GM23338 (cell line): ENCODE measurements at regions not wholly inside any gene's neighbourhood (a gene's known extent, or its start where the extent isn't known, plus 50 kb on each side); places are given as distances from the start of the nearest gene placed in this dataset.

ENCODE experiments used
- CREB1 ChIP-seq: fragments of 250-450 bp; sonication (Bioruptor Pico); IDR thresholded peaks from 2 replicates; pipeline ENCODE4 v1.5.0; 2020; ENCODE audit warnings: low read depth, mild to moderate bottlenecking, moderate library complexity
- CTCF ChIP-seq, 2 experiments: fragments of 200-600 bp in 1 of 2; sonication (generic) in 1 of 2; conservative IDR thresholded peaks; 2 replicates each; pipeline versions ENCODE4 v1.5.1 to v1.6.1; 2016 to 2017; ENCODE audit warnings: antibody characterized with exemption in 2 of 2, low read depth in 2 of 2, mild to moderate bottlenecking in 2 of 2, moderate library complexity in 1 of 2
- EZH2 ChIP-seq: fragments of 200-600 bp; sonication (generic); IDR thresholded peaks from one replicate; pipeline ENCODE4 v1.8.0; 2017; ENCODE audit warnings: antibody characterized with exemption, mild to moderate bottlenecking, low read depth; ENCODE audit not compliant: unreplicated experiment
- POLR2AphosphoS5 ChIP-seq: IDR thresholded peaks from 2 replicates; pipeline ENCODE4 v1.6.1; 2016; ENCODE audit warnings: antibody characterized with exemption, low read depth
- ZNF114 ChIP-seq: fragments of 250-450 bp; sonication (Bioruptor Pico); IDR thresholded peaks from 2 replicates; pipeline ENCODE4 v1.5.0; 2020; ENCODE audit warnings: mild to moderate bottlenecking, moderate library complexity
- ZNF331 ChIP-seq: fragments of 250-450 bp; sonication (Bioruptor Pico); IDR thresholded peaks from 2 replicates; pipeline ENCODE4 v1.5.0; 2020; ENCODE audit warnings: low read depth, mild to moderate bottlenecking, moderate library complexity
- TF ChIP-seq, protein P1 (sequence below): IDR thresholded peaks from one replicate; pipeline ENCODE4 v1.6.1; 2018; ENCODE audit warnings: antibody characterized with exemption; ENCODE audit not compliant: unreplicated experiment

DNA sequence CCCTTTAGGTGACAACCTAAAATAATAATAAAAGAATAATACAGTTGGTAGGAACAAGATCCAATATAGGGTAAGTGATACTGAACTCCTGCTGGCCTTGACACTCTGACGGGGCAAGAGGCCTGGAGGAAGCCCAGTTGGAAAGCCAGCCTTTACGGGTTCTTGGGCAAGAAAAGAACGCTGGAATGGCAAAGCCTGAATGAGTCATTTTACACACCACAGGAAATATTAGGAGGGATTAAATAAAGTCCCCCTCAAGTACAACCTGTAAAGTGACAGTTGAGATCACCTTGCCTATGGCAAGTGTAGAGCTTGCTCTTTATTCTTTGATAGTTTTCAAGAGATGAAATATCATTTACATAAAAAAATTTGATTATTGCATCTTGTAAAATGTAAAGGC lies 244.5 kb upstream of the TLL1 start:
- TF ChIP-seq CTCF (conservative IDR thresholded peaks at IDR 0.05; ENCODE audit: low read depth in 2 of 2) (no peak), CREB1 (no peak), POLR2AphosphoS5 (no peak), EZH2 (no peak), ZNF114 (CRISPR knock-in tag) (no peak), ZNF331 (CRISPR knock-in tag) (no peak)
- TF ChIP-seq, protein P1, sequence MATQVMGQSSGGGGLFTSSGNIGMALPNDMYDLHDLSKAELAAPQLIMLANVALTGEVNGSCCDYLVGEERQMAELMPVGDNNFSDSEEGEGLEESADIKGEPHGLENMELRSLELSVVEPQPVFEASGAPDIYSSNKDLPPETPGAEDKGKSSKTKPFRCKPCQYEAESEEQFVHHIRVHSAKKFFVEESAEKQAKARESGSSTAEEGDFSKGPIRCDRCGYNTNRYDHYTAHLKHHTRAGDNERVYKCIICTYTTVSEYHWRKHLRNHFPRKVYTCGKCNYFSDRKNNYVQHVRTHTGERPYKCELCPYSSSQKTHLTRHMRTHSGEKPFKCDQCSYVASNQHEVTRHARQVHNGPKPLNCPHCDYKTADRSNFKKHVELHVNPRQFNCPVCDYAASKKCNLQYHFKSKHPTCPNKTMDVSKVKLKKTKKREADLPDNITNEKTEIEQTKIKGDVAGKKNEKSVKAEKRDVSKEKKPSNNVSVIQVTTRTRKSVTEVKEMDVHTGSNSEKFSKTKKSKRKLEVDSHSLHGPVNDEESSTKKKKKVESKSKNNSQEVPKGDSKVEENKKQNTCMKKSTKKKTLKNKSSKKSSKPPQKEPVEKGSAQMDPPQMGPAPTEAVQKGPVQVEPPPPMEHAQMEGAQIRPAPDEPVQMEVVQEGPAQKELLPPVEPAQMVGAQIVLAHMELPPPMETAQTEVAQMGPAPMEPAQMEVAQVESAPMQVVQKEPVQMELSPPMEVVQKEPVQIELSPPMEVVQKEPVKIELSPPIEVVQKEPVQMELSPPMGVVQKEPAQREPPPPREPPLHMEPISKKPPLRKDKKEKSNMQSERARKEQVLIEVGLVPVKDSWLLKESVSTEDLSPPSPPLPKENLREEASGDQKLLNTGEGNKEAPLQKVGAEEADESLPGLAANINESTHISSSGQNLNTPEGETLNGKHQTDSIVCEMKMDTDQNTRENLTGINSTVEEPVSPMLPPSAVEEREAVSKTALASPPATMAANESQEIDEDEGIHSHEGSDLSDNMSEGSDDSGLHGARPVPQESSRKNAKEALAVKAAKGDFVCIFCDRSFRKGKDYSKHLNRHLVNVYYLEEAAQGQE = no peak
